SK-N-SH (cell line): ENCODE measurements at regions not wholly inside any gene's neighbourhood (a gene's known extent, or its start where the extent isn't known, plus 50 kb on each side); places are given as distances from the start of the nearest gene placed in this dataset.
A peak's percentile ranks its signal among the peaks of the same experiment; 100 is the strongest.

Experiments
- CTCF ChIA-PET: fragments of 300-600, 350-600 bp; formaldehyde crosslinking; extraction: SDS; loops from one replicate; lab custom pipeline; 2021; lab: Yijun Ruan, JAX
- POLR2A ChIA-PET: fragments of 350-600 bp; sonication (Branson Sonifier 250); formaldehyde crosslinking; extraction: SDS; loops from one replicate; lab custom pipeline; 2020; ENCODE audit warnings: antibody characterized with exemption, inconsistent platforms; lab: Yijun Ruan, JAX
- DNase-seq: peaks from one replicate; pipeline ENCODE4 v3.0.0; 2012
- H2AFZ ChIP-seq: fragments of 200-600 bp; sonication (generic); 2 replicates; pipeline ENCODE4 v1.8.1; 2016; ENCODE audit warnings: antibody characterized with exemption, mild to moderate bottlenecking, low read depth
- H3F3A ChIP-seq: fragments of 200-600 bp; sonication (generic); replicated peaks from 2 replicates; pipeline ENCODE3; 2016; ENCODE audit warnings: antibody characterized with exemption, mild to moderate bottlenecking; ENCODE audit not compliant: insufficient read depth
- H3K27ac ChIP-seq, 2 experiments: fragments of 200-500 bp in 1 of 2; fragments of 200-600 bp in 1 of 2; sonication (Bioruptor generic) in 1 of 2; sonication (generic), shearing (Covaris generic) in 1 of 2; 2 replicates each; pipeline versions ENCODE4 v1.5.1 to v1.6.1; 2014 to 2016; ENCODE audit warnings: low read depth in 2 of 2, inconsistent platforms in 1 of 2, low read length in 1 of 2, mild to moderate bottlenecking in 1 of 2, mixed read lengths in 1 of 2
- H3K27me3 ChIP-seq: fragments of 200-600 bp; sonication (generic), shearing (Covaris generic); 2 replicates; pipeline ENCODE4 v1.6.1; 2016; ENCODE audit warnings: mixed run types; ENCODE audit not compliant: insufficient read depth
- H3K36me3 ChIP-seq, 2 experiments: fragments of 200-500 bp in 1 of 2; fragments of 200-600 bp in 1 of 2; sonication (Bioruptor generic) in 1 of 2; sonication (generic) in 1 of 2; replicated peaks in 1 of 2; 2 replicates each; pipeline versions ENCODE3 to v1.5.1; 2014 to 2016; ENCODE audit warnings: low read length in 1 of 2, mild to moderate bottlenecking in 1 of 2; ENCODE audit not compliant: insufficient read depth in 2 of 2, control insufficient read depth in 1 of 2
- H3K4me1 ChIP-seq, 2 experiments: fragments of 200-500 bp in 1 of 2; fragments of 200-600 bp in 1 of 2; sonication (Bioruptor generic) in 1 of 2; sonication (generic), shearing (Covaris generic) in 1 of 2; 2 replicates each; pipeline versions ENCODE4 v1.5.1 to v1.6.1; 2014 to 2016; ENCODE audit warnings: low read depth in 1 of 2, low read length in 1 of 2, mixed run types in 1 of 2; ENCODE audit not compliant: insufficient read depth in 2 of 2, control insufficient read depth in 1 of 2
- H3K4me2 ChIP-seq: fragments of 200-600 bp; sonication (generic), shearing (Covaris generic); 2 replicates; pipeline ENCODE4 v1.6.1; 2017; ENCODE audit warnings: mixed run types
- H3K4me3 ChIP-seq, 2 experiments: fragments of 200-500 bp in 1 of 2; fragments of 200-600 bp in 1 of 2; sonication (Bioruptor generic) in 1 of 2; sonication (generic), shearing (Covaris generic) in 1 of 2; 2 replicates each; pipeline versions ENCODE4 v1.5.1 to v1.8.1; 2014 to 2016; ENCODE audit warnings: low read depth in 2 of 2, inconsistent platforms in 1 of 2, low read length in 1 of 2, mild to moderate bottlenecking in 1 of 2, mixed read lengths in 1 of 2, moderate library complexity in 1 of 2
- H3K79me2 ChIP-seq: fragments of 200-600 bp; sonication (generic); 2 replicates; pipeline ENCODE4 v1.8.1; 2017; ENCODE audit warnings: mild to moderate bottlenecking; ENCODE audit not compliant: insufficient read depth
- H3K9ac ChIP-seq: fragments of 200-600 bp; sonication (generic); 2 replicates; pipeline ENCODE4 v1.6.1; 2017; ENCODE audit warnings: mixed run types
- H3K9me2 ChIP-seq: fragments of 200-600 bp; sonication (generic); 2 replicates; pipeline ENCODE4 v1.6.1; 2017; ENCODE audit warnings: mixed run types
- H3K9me3 ChIP-seq: fragments of 200-600 bp; sonication (generic); 2 replicates; pipeline ENCODE4 v1.6.1; 2017; ENCODE audit warnings: mixed run types, mild to moderate bottlenecking, moderate library complexity
- H4K20me1 ChIP-seq: fragments of 200-600 bp; sonication (generic); 2 replicates; pipeline ENCODE4 v1.6.1; 2017; ENCODE audit warnings: mild to moderate bottlenecking, mixed run types; ENCODE audit not compliant: insufficient read depth
- CHD2 ChIP-seq: fragments of 150-350 bp; IDR thresholded peaks from 2 replicates; pipeline ENCODE4 v1.6.1; 2018; ENCODE audit warnings: low read length; ENCODE audit not compliant: partially characterized antibody
- ELF1 ChIP-seq: IDR thresholded peaks from 2 replicates; pipeline ENCODE4 v1.4.0; 2012
- FOSL2 ChIP-seq: IDR thresholded peaks from 2 replicates; pipeline ENCODE4 v1.4.0; 2012; ENCODE audit warnings: low read depth, mild to moderate bottlenecking, moderate library complexity, borderline replicate concordance
- FOXJ3 ChIP-seq: sonication (generic); formaldehyde crosslinking; IDR thresholded peaks from 2 replicates; pipeline ENCODE4 v1.5.1; 2020; ENCODE audit warnings: mild to moderate bottlenecking, missing genetic modification reagents
- FOXM1 ChIP-seq: IDR thresholded peaks from 2 replicates; pipeline ENCODE4 v1.4.0; 2012; ENCODE audit warnings: low read depth, mild to moderate bottlenecking
- GATA2 ChIP-seq: sonication (generic); formaldehyde crosslinking; IDR thresholded peaks from 2 replicates; pipeline ENCODE4 v1.5.0; 2020; ENCODE audit warnings: mild to moderate bottlenecking, missing genetic modification reagents
- JUND ChIP-seq: IDR thresholded peaks from 2 replicates; pipeline ENCODE4 v1.4.0; 2012
- MEF2A ChIP-seq: IDR thresholded peaks from 2 replicates; pipeline ENCODE4 v1.4.0; 2012; ENCODE audit warnings: low read depth, borderline replicate concordance
- MXI1 ChIP-seq: IDR thresholded peaks from 2 replicates; pipeline ENCODE4 v1.6.1; 2012; ENCODE audit warnings: mild to moderate bottlenecking, low read depth, low read length, improper control_type of control experiment
- NFIC ChIP-seq: IDR thresholded peaks from 2 replicates; pipeline ENCODE4 v1.4.0; 2012; ENCODE audit warnings: borderline replicate concordance
- RAD21 ChIP-seq: IDR thresholded peaks from 2 replicates; pipeline ENCODE4 v1.6.1; 2012; ENCODE audit warnings: mild to moderate bottlenecking, low read length
- RCOR1 ChIP-seq: fragments of 150-350 bp; IDR thresholded peaks from 2 replicates; pipeline ENCODE4 v1.6.1; 2017; ENCODE audit warnings: antibody characterized with exemption, low read length
- RXRA ChIP-seq: IDR thresholded peaks from 2 replicates; pipeline ENCODE4 v1.4.0; 2012; ENCODE audit warnings: low read depth, mild to moderate bottlenecking, borderline replicate concordance
- SMC3 ChIP-seq: IDR thresholded peaks from 2 replicates; pipeline ENCODE4 v1.6.1; 2012; ENCODE audit warnings: low read depth, low read length, improper control_type of control experiment
- TCF12 ChIP-seq: IDR thresholded peaks from 2 replicates; pipeline ENCODE4 v1.4.0; 2012
- TEAD4 ChIP-seq: IDR thresholded peaks from 2 replicates; pipeline ENCODE4 v1.4.0; 2012; ENCODE audit warnings: mild to moderate bottlenecking, borderline replicate concordance; ENCODE audit not compliant: insufficient read depth
- YY1 ChIP-seq: IDR thresholded peaks from 2 replicates; pipeline ENCODE4 v1.4.0; 2012; ENCODE audit warnings: low read depth, mild to moderate bottlenecking
- WGBS: methylation state at CpG from one replicate; pipeline ENCODE4 v1.1.6; 2017; ENCODE audit warnings: low lambda C conversion rate; 5-methylcytosine and 5-hydroxymethylcytosine counted together
- TF ChIP-seq, protein P1 (sequence below): IDR thresholded peaks from 2 replicates; pipeline ENCODE4 v1.4.0; 2012; ENCODE audit warnings: low read depth, borderline replicate concordance
- TF ChIP-seq, protein P2 (sequence below): IDR thresholded peaks from 2 replicates; pipeline ENCODE4 v1.4.0; 2012; ENCODE audit warnings: low read depth
- TF ChIP-seq, protein P3 (sequence below): IDR thresholded peaks from 2 replicates; pipeline ENCODE4; 2012
- TF ChIP-seq, protein P4 (sequence below): IDR thresholded peaks from 2 replicates; pipeline ENCODE4 v1.4.0; 2012; ENCODE audit warnings: low read depth, borderline replicate concordance
- TF ChIP-seq, protein P5 (sequence below): fragments of 200-600 bp; sonication (generic); IDR thresholded peaks from 2 replicates; pipeline ENCODE4 v1.6.1; 2017; ENCODE audit warnings: antibody characterized with exemption, mild to moderate bottlenecking, moderate library complexity

DNA sequence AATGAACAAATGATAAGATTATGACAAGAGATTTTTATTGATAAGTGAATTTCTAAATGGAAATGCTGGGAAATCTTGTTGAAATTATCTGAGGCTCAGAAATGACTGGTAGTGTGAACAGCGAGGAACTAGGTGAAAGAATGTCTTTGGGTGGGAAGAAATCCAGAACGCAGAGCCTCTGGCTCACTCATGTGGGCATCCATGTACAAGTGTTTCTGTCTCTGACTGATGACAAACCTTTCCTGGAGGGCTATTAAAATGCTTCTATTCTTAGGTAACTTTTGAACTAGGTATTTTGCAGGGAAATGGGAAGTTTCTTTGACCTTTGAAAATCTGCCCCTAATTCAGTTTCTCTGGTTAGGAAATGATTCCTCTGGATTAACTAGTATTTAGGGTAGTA lies 598.6 kb downstream of the SLC4A3 start:
- H3K27ac ChIP-seq, result peak overlapping the region in 1 of 2 experiments; percentile 78; a peak in 2 of 4 replicates
- WGBS, result 63% methylated on average over 2 of the region's 2 CpGs
- no peak overlapping the region for H2AFZ ChIP-seq
- ChIA-PET CTCF (no interaction called here), POLR2A (no interaction called here)
- no peaks in the 10 kb centered on the region for H3K79me2 ChIP-seq
- no peaks in the 10 kb centered on the region for H3K9me3 ChIP-seq
- no peak for DNase-seq
- peak overlapping the region; percentile 14; the same call in 1 of the 2 replicates for H3K9ac ChIP-seq
- H3K27me3 ChIP-seq, result no peaks in the 10 kb centered on the region
- no peaks in the 10 kb centered on the region for H3K36me3 ChIP-seq
- H3K9me2 ChIP-seq, result no peaks in the 10 kb centered on the region
- H3K4me3 ChIP-seq, result no peak overlapping the region
- no peak for TF ChIP-seq GATA2 (CRISPR knock-in tag)
- TF ChIP-seq MXI1, result no peak
- no peak for TF ChIP-seq JUND
- no peak for TF ChIP-seq TEAD4
- TF ChIP-seq, protein P1, sequence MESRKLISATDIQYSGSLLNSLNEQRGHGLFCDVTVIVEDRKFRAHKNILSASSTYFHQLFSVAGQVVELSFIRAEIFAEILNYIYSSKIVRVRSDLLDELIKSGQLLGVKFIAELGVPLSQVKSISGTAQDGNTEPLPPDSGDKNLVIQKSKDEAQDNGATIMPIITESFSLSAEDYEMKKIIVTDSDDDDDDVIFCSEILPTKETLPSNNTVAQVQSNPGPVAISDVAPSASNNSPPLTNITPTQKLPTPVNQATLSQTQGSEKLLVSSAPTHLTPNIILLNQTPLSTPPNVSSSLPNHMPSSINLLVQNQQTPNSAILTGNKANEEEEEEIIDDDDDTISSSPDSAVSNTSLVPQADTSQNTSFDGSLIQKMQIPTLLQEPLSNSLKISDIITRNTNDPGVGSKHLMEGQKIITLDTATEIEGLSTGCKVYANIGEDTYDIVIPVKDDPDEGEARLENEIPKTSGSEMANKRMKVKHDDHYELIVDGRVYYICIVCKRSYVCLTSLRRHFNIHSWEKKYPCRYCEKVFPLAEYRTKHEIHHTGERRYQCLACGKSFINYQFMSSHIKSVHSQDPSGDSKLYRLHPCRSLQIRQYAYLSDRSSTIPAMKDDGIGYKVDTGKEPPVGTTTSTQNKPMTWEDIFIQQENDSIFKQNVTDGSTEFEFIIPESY, result no peak
- TF ChIP-seq CHD2, result no peak
- no peak for TF ChIP-seq SMC3
- TF ChIP-seq TCF12, result no peak
- TF ChIP-seq, protein P2, sequence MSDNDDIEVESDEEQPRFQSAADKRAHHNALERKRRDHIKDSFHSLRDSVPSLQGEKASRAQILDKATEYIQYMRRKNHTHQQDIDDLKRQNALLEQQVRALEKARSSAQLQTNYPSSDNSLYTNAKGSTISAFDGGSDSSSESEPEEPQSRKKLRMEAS, result no peak
- no peak for TF ChIP-seq RAD21
- TF ChIP-seq YY1, result no peak
- no peak for TF ChIP-seq MEF2A
- TF ChIP-seq, protein P3, sequence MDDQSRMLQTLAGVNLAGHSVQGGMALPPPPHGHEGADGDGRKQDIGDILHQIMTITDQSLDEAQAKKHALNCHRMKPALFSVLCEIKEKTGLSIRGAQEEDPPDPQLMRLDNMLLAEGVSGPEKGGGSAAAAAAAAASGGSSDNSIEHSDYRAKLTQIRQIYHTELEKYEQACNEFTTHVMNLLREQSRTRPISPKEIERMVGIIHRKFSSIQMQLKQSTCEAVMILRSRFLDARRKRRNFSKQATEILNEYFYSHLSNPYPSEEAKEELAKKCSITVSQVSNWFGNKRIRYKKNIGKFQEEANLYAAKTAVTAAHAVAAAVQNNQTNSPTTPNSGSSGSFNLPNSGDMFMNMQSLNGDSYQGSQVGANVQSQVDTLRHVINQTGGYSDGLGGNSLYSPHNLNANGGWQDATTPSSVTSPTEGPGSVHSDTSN, result no peak
- no peak for TF ChIP-seq FOSL2
- TF ChIP-seq RCOR1, result no peak
- no peak for TF ChIP-seq FOXJ3 (CRISPR knock-in tag)
- TF ChIP-seq, all 33 proteins: peak for 0
- peak overlapping the region; percentile 46; the same call in 1 of the 2 replicates for H3K4me2 ChIP-seq
- peaks cover 0 to 39% of the 10 kb centered on the region in 2 experiments; a peak in 3 of 4 replicates for H3K4me1 ChIP-seq
- peaks cover 28% of the 10 kb centered on the region for H3F3A ChIP-seq
- no peaks in the 10 kb centered on the region for H4K20me1 ChIP-seq

DNA sequence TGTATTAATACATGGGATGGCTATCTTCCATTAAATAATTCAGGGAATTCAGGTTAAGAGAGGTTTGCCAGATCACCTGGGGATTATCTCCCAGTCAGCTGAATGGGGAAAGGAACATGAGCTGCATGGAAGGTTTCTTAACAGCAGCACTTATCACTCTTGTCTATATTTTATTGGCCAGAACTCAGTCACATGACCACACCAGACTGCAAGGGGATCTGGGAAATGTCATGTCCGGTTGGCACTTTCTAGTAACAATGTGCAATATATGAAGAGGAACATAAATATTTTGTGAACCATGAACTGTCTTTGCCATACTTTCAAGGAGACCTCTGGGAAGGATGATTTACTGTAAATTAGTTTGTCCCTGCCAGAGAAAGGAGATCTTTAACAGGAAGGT lies 599.1 kb downstream of the SLC4A3 start:
- 45% methylated on average over 1 of the region's 1 CpG for WGBS
- Histone ChIP-seq H3K9ac (no peak overlapping the region), H3K4me1 (peaks cover 0 to 39% of the 10 kb centered on the region in 2 experiments; a peak in 3 of 4 replicates), H3K4me3 (no peak overlapping the region), H3K9me2 (no peaks in the 10 kb centered on the region), H3K79me2 (no peaks in the 10 kb centered on the region), H3F3A (peaks cover 28% of the 10 kb centered on the region), H2AFZ (no peak overlapping the region), H3K36me3 (no peaks in the 10 kb centered on the region), H3K4me2 (no peak overlapping the region), H3K27ac (peak overlapping the region in 1 of 2 experiments; percentile 86; a peak in 2 of 4 replicates), H3K9me3 (no peaks in the 10 kb centered on the region), H3K27me3 (no peaks in the 10 kb centered on the region), H4K20me1 (no peaks in the 10 kb centered on the region)
- ChIA-PET POLR2A (no interaction called here), CTCF (no interaction called here)
- TF ChIP-seq, protein P3, result no peak
- TF ChIP-seq NFIC (no peak), SMC3 (no peak), RXRA (no peak), ELF1 (no peak), FOXM1 (no peak)
- TF ChIP-seq, protein P4, sequence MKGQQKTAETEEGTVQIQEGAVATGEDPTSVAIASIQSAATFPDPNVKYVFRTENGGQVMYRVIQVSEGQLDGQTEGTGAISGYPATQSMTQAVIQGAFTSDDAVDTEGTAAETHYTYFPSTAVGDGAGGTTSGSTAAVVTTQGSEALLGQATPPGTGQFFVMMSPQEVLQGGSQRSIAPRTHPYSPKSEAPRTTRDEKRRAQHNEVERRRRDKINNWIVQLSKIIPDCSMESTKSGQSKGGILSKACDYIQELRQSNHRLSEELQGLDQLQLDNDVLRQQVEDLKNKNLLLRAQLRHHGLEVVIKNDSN, result peak; percentile 51; the same call in 1 of the 2 replicates
- TF ChIP-seq, protein P5, sequence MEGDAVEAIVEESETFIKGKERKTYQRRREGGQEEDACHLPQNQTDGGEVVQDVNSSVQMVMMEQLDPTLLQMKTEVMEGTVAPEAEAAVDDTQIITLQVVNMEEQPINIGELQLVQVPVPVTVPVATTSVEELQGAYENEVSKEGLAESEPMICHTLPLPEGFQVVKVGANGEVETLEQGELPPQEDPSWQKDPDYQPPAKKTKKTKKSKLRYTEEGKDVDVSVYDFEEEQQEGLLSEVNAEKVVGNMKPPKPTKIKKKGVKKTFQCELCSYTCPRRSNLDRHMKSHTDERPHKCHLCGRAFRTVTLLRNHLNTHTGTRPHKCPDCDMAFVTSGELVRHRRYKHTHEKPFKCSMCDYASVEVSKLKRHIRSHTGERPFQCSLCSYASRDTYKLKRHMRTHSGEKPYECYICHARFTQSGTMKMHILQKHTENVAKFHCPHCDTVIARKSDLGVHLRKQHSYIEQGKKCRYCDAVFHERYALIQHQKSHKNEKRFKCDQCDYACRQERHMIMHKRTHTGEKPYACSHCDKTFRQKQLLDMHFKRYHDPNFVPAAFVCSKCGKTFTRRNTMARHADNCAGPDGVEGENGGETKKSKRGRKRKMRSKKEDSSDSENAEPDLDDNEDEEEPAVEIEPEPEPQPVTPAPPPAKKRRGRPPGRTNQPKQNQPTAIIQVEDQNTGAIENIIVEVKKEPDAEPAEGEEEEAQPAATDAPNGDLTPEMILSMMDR, result no peak
- no peak for DNase-seq
